ENCODE measurements at regions not wholly inside any gene's neighbourhood (a gene's known extent, or its start where the extent isn't known, plus 50 kb on each side); places are given as distances from the start of the nearest gene placed in this dataset.

DNA sequence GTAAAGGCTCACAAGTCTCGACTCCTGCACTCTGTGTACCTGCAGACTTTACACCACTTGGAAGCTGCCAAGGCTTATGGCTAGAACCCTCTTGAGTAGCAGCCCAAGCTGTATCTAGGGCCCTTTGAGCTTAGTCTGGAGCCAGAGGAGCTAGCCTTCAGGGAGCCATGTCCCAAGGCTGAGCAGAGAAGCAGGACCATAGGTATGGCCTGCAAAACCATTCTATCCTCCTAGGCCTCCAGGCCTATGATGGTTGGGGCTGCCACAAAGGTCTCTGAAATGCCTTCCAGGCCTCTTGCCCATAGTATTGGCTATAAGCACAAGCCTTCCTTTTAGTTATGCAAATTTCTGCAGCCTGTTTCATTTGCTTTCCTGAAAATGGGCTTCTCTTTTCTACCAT lies 380.7 kb upstream of the CPXCR1 start:
- no peaks in the 10 kb centered on the region for H3K9me2 ChIP-seq (ENCODE audit: insufficient read depth)
- no peak for DNase-seq
- TF ChIP-seq EZH2 (IDR thresholded peaks at IDR 0.05; ENCODE audit: insufficient read depth, poor library complexity, severe bottlenecking) (no peak), EZH2phosphoT487 (IDR thresholded peaks at IDR 0.05; ENCODE audit: insufficient read depth, low read depth) (no peak)
- in situ Hi-C loops (cut with MboI): no loop called here
- no peak overlapping the region for H2AFZ ChIP-seq
- no peak overlapping the region for H3K4me3 ChIP-seq
- no peak overlapping the region for H3K9ac ChIP-seq
- no peaks in the 10 kb centered on the region for H3K36me3 ChIP-seq (ENCODE audit: low read depth)
- no peaks in the 10 kb centered on the region for H3K4me1 ChIP-seq (ENCODE audit: insufficient read depth)
- no peaks in the 10 kb centered on the region for H4K20me1 ChIP-seq (ENCODE audit: insufficient read depth)
- no peak overlapping the region for H3K4me2 ChIP-seq (ENCODE audit: unreplicated experiment)
- H3K9me3 ChIP-seq (ENCODE audit: low read depth): no peaks in the 10 kb centered on the region
- 0% methylated on average over 1 of the region's 1 CpG; no CpG with 5 or more reads in 1 of the 2 experiments for WGBS, 2 experiments (ENCODE audit: low coverage in 1 of 2, low lambda C conversion rate in 2 of 2, missing lambda C conversion rate in 2 of 2)
- no peak overlapping the region for H3K27ac ChIP-seq
- no peaks in the 10 kb centered on the region for H3F3A ChIP-seq (ENCODE audit: insufficient read depth)
- no peaks in the 10 kb centered on the region for H3K79me2 ChIP-seq (ENCODE audit: insufficient read depth)
- H3K27me3 ChIP-seq (replicated peaks; ENCODE audit: insufficient read depth): no peaks in the 10 kb centered on the region

- Histone ChIP-seq H3K27ac (no peak overlapping the region), H3K79me2 (ENCODE audit: insufficient read depth) (no peaks in the 10 kb centered on the region), H3F3A (ENCODE audit: insufficient read depth) (no peaks in the 10 kb centered on the region), H3K4me1 (ENCODE audit: insufficient read depth) (no peaks in the 10 kb centered on the region), H3K9me3 (ENCODE audit: low read depth) (no peaks in the 10 kb centered on the region), H3K9ac (no peak overlapping the region), H2AFZ (no peak overlapping the region), H3K27me3 (replicated peaks; ENCODE audit: insufficient read depth) (no peaks in the 10 kb centered on the region), H3K4me2 (ENCODE audit: unreplicated experiment) (no peak overlapping the region), H3K36me3 (ENCODE audit: low read depth) (no peaks in the 10 kb centered on the region), H4K20me1 (ENCODE audit: insufficient read depth) (no peaks in the 10 kb centered on the region), H3K4me3 (no peak overlapping the region), H3K9me2 (ENCODE audit: insufficient read depth) (no peaks in the 10 kb centered on the region)
- no peak for DNase-seq
- TF ChIP-seq EZH2phosphoT487 (IDR thresholded peaks at IDR 0.05; ENCODE audit: insufficient read depth, low read depth): no peak
- TF ChIP-seq EZH2 (IDR thresholded peaks at IDR 0.05; ENCODE audit: insufficient read depth, poor library complexity, severe bottlenecking): no peak
- in situ Hi-C loops (cut with MboI): no loop called here
Observed at GRCh38 chrX:88378406-88378805, 368.6 kb upstream of the CPXCR1 start.

DNA sequence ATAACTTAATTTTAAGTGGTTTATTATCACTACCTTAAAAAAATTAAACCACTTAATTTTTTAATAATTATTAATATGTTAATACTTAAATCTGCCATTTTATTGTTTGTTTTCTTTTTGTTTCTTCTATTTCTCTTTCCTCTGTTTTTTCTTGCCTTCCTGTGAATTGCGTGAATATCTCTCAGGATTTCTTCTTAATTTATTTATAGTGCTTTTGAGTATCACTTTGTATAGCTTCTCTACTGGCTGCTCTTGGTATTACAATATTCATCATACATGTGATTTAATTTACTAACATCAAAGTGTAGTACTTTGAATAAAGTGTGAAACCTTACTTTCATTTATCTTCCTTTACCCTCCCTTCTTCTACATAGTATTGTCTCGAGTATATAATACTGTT lies 349.5 kb upstream of the CPXCR1 start:
- H3K4me3 ChIP-seq: no peak overlapping the region
- H3K79me2 ChIP-seq (ENCODE audit: insufficient read depth): no peaks in the 10 kb centered on the region
- no peaks in the 10 kb centered on the region for H3K27me3 ChIP-seq (replicated peaks; ENCODE audit: insufficient read depth)
- in situ Hi-C loops (cut with MboI): no loop called here
- no peak overlapping the region for H3K9ac ChIP-seq
- no peaks in the 10 kb centered on the region for H3K9me2 ChIP-seq (ENCODE audit: insufficient read depth)
- no peak overlapping the region for H3K4me2 ChIP-seq (ENCODE audit: unreplicated experiment)
- no peak for TF ChIP-seq EZH2phosphoT487 (IDR thresholded peaks at IDR 0.05; ENCODE audit: insufficient read depth, low read depth)
- TF ChIP-seq EZH2 (IDR thresholded peaks at IDR 0.05; ENCODE audit: insufficient read depth, poor library complexity, severe bottlenecking): no peak
- no peaks in the 10 kb centered on the region for H3K4me1 ChIP-seq (ENCODE audit: insufficient read depth)
- DNase-seq: no peak
- no peaks in the 10 kb centered on the region for H3F3A ChIP-seq (ENCODE audit: insufficient read depth)
- H4K20me1 ChIP-seq (ENCODE audit: insufficient read depth): no peaks in the 10 kb centered on the region
- H3K36me3 ChIP-seq (ENCODE audit: low read depth): no peaks in the 10 kb centered on the region
- H2AFZ ChIP-seq: no peak overlapping the region
- no peaks in the 10 kb centered on the region for H3K9me3 ChIP-seq (ENCODE audit: low read depth)
- H3K27ac ChIP-seq: no peak overlapping the region
- WGBS, 2 experiments (ENCODE audit: low coverage in 1 of 2, low lambda C conversion rate in 2 of 2, missing lambda C conversion rate in 2 of 2): 11 to 15% methylated on average over 2 of the region's 2 CpGs

DNA sequence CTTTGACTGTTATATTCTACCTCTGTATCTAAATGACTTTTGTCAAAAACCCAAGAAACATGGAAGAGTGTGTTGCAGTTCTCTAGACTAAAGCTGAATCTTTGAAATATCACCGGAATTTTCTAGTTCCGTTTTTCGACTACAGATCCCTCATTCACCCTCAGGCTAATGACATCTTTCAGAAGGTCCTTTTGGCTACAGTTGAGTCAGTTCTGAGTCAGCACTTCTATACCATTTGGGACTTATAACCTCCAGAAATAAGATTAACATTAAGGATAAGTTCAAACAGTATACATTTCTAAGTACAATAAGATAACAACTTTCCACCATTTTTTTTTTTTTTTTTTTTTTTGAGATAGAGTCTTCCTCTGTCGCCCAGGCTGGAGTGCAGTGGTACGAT lies 331.0 kb upstream of the CPXCR1 start:
- Histone ChIP-seq H2AFZ (no peak overlapping the region), H3K36me3 (ENCODE audit: low read depth) (no peaks in the 10 kb centered on the region), H3K9me3 (ENCODE audit: low read depth) (no peaks in the 10 kb centered on the region), H3K4me1 (ENCODE audit: insufficient read depth) (no peaks in the 10 kb centered on the region), H4K20me1 (ENCODE audit: insufficient read depth) (no peaks in the 10 kb centered on the region), H3F3A (ENCODE audit: insufficient read depth) (no peaks in the 10 kb centered on the region), H3K27ac (no peak overlapping the region), H3K27me3 (replicated peaks; ENCODE audit: insufficient read depth) (no peaks in the 10 kb centered on the region), H3K4me3 (no peak overlapping the region), H3K9me2 (ENCODE audit: insufficient read depth) (no peaks in the 10 kb centered on the region), H3K4me2 (ENCODE audit: unreplicated experiment) (no peak overlapping the region), H3K9ac (no peak overlapping the region), H3K79me2 (ENCODE audit: insufficient read depth) (no peaks in the 10 kb centered on the region)
- TF ChIP-seq EZH2phosphoT487 (IDR thresholded peaks at IDR 0.05; ENCODE audit: insufficient read depth, low read depth): no peak
- TF ChIP-seq EZH2 (IDR thresholded peaks at IDR 0.05; ENCODE audit: insufficient read depth, poor library complexity, severe bottlenecking): no peak
- 31 to 73% methylated on average over 3 to 5 of the region's 5 CpGs for WGBS, 2 experiments (ENCODE audit: low coverage in 1 of 2, low lambda C conversion rate in 2 of 2, missing lambda C conversion rate in 2 of 2)
- in situ Hi-C loops (cut with MboI): no loop called here
- DNase-seq: no peak

GRCh38 chrX:88416965-88417364 lies 330.1 kb upstream of the CPXCR1 start:
- TF ChIP-seq EZH2phosphoT487 (IDR thresholded peaks at IDR 0.05; ENCODE audit: insufficient read depth, low read depth) (no peak), EZH2 (IDR thresholded peaks at IDR 0.05; ENCODE audit: insufficient read depth, poor library complexity, severe bottlenecking) (no peak)
- no peaks in the 10 kb centered on the region for H3K79me2 ChIP-seq (ENCODE audit: insufficient read depth)
- WGBS, 2 experiments (ENCODE audit: low coverage in 1 of 2, low lambda C conversion rate in 2 of 2, missing lambda C conversion rate in 2 of 2): 13 to 20% methylated on average over 4 of the region's 4 CpGs
- no peaks in the 10 kb centered on the region for H4K20me1 ChIP-seq (ENCODE audit: insufficient read depth)
- H3K4me2 ChIP-seq (ENCODE audit: unreplicated experiment): no peak overlapping the region
- H3K9ac ChIP-seq: no peak overlapping the region
- no peak for DNase-seq
- no peaks in the 10 kb centered on the region for H3K27me3 ChIP-seq (replicated peaks; ENCODE audit: insufficient read depth)
- no peak overlapping the region for H3K4me3 ChIP-seq
- H2AFZ ChIP-seq: no peak overlapping the region
- H3K27ac ChIP-seq: no peak overlapping the region
- in situ Hi-C loops (cut with MboI): no loop called here
- no peaks in the 10 kb centered on the region for H3K9me3 ChIP-seq (ENCODE audit: low read depth)
- H3K4me1 ChIP-seq (ENCODE audit: insufficient read depth): no peaks in the 10 kb centered on the region
- H3K9me2 ChIP-seq (ENCODE audit: insufficient read depth): no peaks in the 10 kb centered on the region
- H3F3A ChIP-seq (ENCODE audit: insufficient read depth): no peaks in the 10 kb centered on the region
- no peaks in the 10 kb centered on the region for H3K36me3 ChIP-seq (ENCODE audit: low read depth)

All from GM23248 (cell line).